ENCODE measurements at regions not wholly inside any gene's neighbourhood (a gene's known extent, or its start where the extent isn't known, plus 50 kb on each side); places are given as distances from the start of the nearest gene placed in this dataset.

DNA sequence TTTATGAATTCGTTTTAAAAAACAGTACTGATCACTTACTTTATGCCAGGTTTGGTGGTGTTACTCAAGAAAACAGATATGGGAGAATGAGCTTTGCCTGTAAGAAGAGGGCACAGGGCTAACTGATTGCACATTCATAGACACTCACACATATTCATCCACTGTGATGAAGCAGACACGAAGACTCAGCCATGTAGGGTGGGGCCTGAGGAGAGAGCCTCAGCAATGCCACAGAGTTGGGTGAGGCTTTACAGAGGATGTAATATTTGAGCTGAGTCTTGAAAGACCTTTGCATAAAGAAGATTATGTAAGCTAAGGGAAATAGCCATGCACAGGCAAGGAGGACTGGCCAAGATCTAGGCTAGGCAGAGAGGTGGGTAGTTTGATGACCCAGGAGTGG lies 472.8 kb downstream of the PSAT1 start:
- TF ChIP-seq, protein P1, sequence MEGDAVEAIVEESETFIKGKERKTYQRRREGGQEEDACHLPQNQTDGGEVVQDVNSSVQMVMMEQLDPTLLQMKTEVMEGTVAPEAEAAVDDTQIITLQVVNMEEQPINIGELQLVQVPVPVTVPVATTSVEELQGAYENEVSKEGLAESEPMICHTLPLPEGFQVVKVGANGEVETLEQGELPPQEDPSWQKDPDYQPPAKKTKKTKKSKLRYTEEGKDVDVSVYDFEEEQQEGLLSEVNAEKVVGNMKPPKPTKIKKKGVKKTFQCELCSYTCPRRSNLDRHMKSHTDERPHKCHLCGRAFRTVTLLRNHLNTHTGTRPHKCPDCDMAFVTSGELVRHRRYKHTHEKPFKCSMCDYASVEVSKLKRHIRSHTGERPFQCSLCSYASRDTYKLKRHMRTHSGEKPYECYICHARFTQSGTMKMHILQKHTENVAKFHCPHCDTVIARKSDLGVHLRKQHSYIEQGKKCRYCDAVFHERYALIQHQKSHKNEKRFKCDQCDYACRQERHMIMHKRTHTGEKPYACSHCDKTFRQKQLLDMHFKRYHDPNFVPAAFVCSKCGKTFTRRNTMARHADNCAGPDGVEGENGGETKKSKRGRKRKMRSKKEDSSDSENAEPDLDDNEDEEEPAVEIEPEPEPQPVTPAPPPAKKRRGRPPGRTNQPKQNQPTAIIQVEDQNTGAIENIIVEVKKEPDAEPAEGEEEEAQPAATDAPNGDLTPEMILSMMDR (IDR thresholded peaks at IDR 0.05; ENCODE audit: unreplicated experiment) = no peak
- no peak overlapping the region for H3K4me3 Mint-ChIP-seq (ENCODE audit: low read depth, unreplicated experiment)
- no peaks in the 10 kb centered on the region for H3K36me3 Mint-ChIP-seq (ENCODE audit: insufficient read depth, unreplicated experiment)
- no TSS peak for BruUV-seq (replicated peaks)
- DNase-seq = no peak
- H3K9me3 Mint-ChIP-seq (ENCODE audit: low read depth, unreplicated experiment) = no peaks in the 10 kb centered on the region
- CTCF ChIA-PET = no interaction called here
- H3K27ac Mint-ChIP-seq (ENCODE audit: unreplicated experiment) = no peak overlapping the region
- intact Hi-C loops (cut with micrococcal nuclease; ENCODE audit: unreplicated experiment) = no loop called here
- no peaks in the 10 kb centered on the region for H3K4me1 Mint-ChIP-seq (ENCODE audit: low read depth, unreplicated experiment)
- peaks cover 10% of the 10 kb centered on the region for H3K27me3 Mint-ChIP-seq (ENCODE audit: unreplicated experiment)

DNA sequence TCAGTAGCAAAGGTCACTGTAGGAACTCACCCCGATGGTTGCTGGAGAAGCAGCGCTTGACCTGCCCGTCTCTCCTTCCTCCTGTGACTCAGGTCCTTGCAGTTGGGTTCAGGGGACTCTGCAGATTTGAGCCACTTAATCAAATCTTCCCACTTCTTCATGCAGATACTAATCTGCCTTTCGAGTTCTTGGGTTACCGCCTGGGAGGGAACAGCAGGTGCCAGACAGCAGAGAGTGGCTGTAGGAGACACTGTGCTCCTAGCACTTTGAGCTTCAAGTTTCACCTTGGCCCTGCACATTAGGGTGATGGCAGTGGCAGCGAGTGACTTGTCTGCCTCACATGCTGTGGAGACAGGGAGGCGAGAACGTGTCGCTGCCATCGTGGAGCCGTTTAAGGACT lies 478.3 kb downstream of the PSAT1 start:
- BruUV-seq (replicated peaks) = no TSS peak
- no peak overlapping the region for H3K4me3 Mint-ChIP-seq (ENCODE audit: low read depth, unreplicated experiment)
- H3K9me3 Mint-ChIP-seq (ENCODE audit: low read depth, unreplicated experiment) = no peaks in the 10 kb centered on the region
- DNase-seq = no peak
- H3K27ac Mint-ChIP-seq (ENCODE audit: unreplicated experiment) = no peak overlapping the region
- no peaks in the 10 kb centered on the region for H3K36me3 Mint-ChIP-seq (ENCODE audit: insufficient read depth, unreplicated experiment)
- intact Hi-C loops (cut with micrococcal nuclease; ENCODE audit: unreplicated experiment) = no loop called here
- H3K4me1 Mint-ChIP-seq (ENCODE audit: low read depth, unreplicated experiment) = no peaks in the 10 kb centered on the region
- no peaks in the 10 kb centered on the region for H3K27me3 Mint-ChIP-seq (ENCODE audit: unreplicated experiment)
- CTCF ChIA-PET = no interaction called here
- TF ChIP-seq, protein P1 (IDR thresholded peaks at IDR 0.05; ENCODE audit: unreplicated experiment) = no peak

DNA sequence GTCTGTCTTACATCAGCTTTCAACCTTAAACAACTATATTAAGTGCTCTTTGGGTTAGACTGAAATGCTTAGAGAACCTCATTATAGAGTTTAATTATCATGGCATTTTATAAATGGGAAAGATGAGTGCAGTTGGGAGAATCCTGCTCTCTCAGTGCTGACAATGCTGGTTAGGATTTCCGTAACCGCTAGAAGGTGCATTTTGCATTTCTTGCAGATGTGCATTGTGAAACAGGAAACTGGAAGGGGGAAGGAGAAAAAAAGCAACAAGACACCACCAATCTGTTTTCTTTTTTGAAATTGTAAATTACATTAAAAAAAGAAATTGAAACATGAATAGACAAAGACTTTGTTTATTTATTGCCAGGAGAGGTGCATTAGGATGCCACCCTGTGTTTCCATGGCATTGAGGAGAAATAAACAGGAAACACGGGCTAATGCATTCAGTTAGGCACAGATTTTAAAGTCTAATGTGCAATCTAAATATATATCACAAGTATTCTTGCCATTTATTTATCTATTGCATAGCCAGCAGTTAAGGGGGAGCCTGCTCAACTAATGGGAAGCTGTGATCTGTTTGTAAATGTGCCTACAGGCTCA lies 478.9 kb downstream of the PSAT1 start:
- Mint-ChIP-seq H3K27ac (ENCODE audit: unreplicated experiment) (no peak overlapping the region), H3K9me3 (ENCODE audit: low read depth, unreplicated experiment) (no peaks in the 10 kb centered on the region), H3K4me1 (ENCODE audit: low read depth, unreplicated experiment) (no peaks in the 10 kb centered on the region), H3K4me3 (ENCODE audit: low read depth, unreplicated experiment) (no peak overlapping the region), H3K36me3 (ENCODE audit: insufficient read depth, unreplicated experiment) (no peaks in the 10 kb centered on the region), H3K27me3 (ENCODE audit: unreplicated experiment) (no peaks in the 10 kb centered on the region)
- intact Hi-C loops (cut with micrococcal nuclease; ENCODE audit: unreplicated experiment) = no loop called here
- DNase-seq = no peak
- CTCF ChIA-PET = no interaction called here
- TF ChIP-seq, protein P1 (IDR thresholded peaks at IDR 0.05; ENCODE audit: unreplicated experiment) = no peak
- BruUV-seq (replicated peaks) = no TSS peak

GRCh38 chr9:78777747-78778146 lies 480.8 kb downstream of the PSAT1 start:
- CTCF ChIA-PET = interaction anchor here (0.7 kb wide), 1 partner anchor 32 kb away, joined by 5 read pairs; no protein-coding TSS in a partner anchor
- Mint-ChIP-seq H3K4me3 (ENCODE audit: low read depth, unreplicated experiment) (no peak overlapping the region), H3K9me3 (ENCODE audit: low read depth, unreplicated experiment) (no peaks in the 10 kb centered on the region), H3K4me1 (ENCODE audit: low read depth, unreplicated experiment) (no peaks in the 10 kb centered on the region), H3K27ac (ENCODE audit: unreplicated experiment) (no peak overlapping the region), H3K36me3 (ENCODE audit: insufficient read depth, unreplicated experiment) (no peaks in the 10 kb centered on the region), H3K27me3 (ENCODE audit: unreplicated experiment) (no peaks in the 10 kb centered on the region)
- DNase-seq = no peak
- BruUV-seq (replicated peaks) = no TSS peak
- TF ChIP-seq, protein P1 (IDR thresholded peaks at IDR 0.05; ENCODE audit: unreplicated experiment) = no peak
- intact Hi-C loops (cut with micrococcal nuclease; ENCODE audit: unreplicated experiment) = no loop called here
